Kidney epithelial cell (primary cell): ENCODE measurements at regions not wholly inside any gene's neighbourhood (a gene's known extent, or its start where the extent isn't known, plus 50 kb on each side); places are given as distances from the start of the nearest gene placed in this dataset.
A peak's percentile ranks its signal among the peaks of the same experiment; 100 is the strongest.

Experiments
- DNase-seq: peaks from one replicate; pipeline ENCODE4 v3.0.0-alpha.2; 2010; ENCODE audit warnings: low read depth
- H3K27me3 ChIP-seq: 2 replicates; pipeline ENCODE4 v1.6.0; 2011; ENCODE audit warnings: low read length; ENCODE audit not compliant: control insufficient read depth, insufficient read depth
- H3K36me3 ChIP-seq: 2 replicates; pipeline ENCODE4 v1.5.1; 2011; ENCODE audit warnings: low read length; ENCODE audit not compliant: control insufficient read depth, insufficient read depth
- H3K4me3 ChIP-seq: 2 replicates; pipeline ENCODE4 v1.5.1; 2011; ENCODE audit warnings: low read depth, mild to moderate bottlenecking, control low read depth, low read length
- TF ChIP-seq, protein P1 (sequence below): IDR thresholded peaks from 2 replicates; pipeline ENCODE4 v1.5.1; 2011; ENCODE audit warnings: mild to moderate bottlenecking, moderate library complexity, low read length, control low read depth, inconsistent platforms; ENCODE audit not compliant: insufficient read depth, poor library complexity, severe bottlenecking

DNA sequence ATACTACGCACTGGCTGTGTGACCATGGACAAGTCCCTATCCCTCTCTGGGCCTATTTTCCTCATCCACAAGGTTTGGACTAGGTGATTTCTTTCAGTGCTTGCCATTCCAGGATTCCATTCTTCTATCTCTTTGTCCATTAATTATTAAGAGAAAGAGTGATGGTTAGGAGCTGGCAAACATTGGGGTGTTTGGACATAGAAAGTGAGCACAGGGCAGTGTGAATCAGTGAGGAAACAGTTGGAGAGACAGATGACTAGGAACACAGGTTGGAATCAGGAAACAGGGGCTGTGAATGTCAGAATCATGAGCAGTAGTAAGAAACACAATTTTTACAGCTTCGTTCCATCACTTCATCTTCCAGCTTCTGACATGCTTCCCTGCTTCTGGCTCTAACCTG, 211.8 kb downstream of the INSC start:
- Histone ChIP-seq H3K27me3 (peaks cover 2% of the 10 kb centered on the region), H3K4me3 (no peak overlapping the region), H3K36me3 (no peaks in the 10 kb centered on the region)
- TF ChIP-seq, protein P1, sequence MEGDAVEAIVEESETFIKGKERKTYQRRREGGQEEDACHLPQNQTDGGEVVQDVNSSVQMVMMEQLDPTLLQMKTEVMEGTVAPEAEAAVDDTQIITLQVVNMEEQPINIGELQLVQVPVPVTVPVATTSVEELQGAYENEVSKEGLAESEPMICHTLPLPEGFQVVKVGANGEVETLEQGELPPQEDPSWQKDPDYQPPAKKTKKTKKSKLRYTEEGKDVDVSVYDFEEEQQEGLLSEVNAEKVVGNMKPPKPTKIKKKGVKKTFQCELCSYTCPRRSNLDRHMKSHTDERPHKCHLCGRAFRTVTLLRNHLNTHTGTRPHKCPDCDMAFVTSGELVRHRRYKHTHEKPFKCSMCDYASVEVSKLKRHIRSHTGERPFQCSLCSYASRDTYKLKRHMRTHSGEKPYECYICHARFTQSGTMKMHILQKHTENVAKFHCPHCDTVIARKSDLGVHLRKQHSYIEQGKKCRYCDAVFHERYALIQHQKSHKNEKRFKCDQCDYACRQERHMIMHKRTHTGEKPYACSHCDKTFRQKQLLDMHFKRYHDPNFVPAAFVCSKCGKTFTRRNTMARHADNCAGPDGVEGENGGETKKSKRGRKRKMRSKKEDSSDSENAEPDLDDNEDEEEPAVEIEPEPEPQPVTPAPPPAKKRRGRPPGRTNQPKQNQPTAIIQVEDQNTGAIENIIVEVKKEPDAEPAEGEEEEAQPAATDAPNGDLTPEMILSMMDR: no peak
- DNase-seq: no peak

DNA sequence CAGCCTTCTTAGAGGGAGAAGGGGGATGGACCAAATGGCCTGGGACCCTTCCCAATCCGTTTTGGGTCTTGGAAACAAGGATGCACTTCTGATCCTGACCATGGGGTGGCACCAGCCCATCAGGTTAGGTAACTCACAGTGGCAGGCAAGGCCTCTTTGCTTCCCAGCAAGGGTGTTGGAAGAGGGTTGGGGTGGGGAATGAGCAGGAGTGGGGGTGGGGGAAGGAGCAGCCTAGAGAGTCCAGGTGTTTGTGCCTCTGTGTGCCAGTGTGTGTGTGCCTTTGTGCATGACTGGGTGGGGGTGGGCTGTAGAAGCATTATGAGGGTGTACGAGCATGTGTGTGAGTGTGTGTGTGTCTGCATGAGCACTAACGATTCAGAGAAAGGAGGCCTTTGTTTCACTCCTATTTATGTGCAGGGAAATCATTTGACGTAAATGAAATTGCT, 213.1 kb downstream of the INSC start:
- Histone ChIP-seq H3K4me3 (no peak overlapping the region), H3K36me3 (no peaks in the 10 kb centered on the region), H3K27me3 (peaks cover 2% of the 10 kb centered on the region)
- TF ChIP-seq, protein P1: peak; percentile 95
- peak; percentile 14 for DNase-seq

DNA sequence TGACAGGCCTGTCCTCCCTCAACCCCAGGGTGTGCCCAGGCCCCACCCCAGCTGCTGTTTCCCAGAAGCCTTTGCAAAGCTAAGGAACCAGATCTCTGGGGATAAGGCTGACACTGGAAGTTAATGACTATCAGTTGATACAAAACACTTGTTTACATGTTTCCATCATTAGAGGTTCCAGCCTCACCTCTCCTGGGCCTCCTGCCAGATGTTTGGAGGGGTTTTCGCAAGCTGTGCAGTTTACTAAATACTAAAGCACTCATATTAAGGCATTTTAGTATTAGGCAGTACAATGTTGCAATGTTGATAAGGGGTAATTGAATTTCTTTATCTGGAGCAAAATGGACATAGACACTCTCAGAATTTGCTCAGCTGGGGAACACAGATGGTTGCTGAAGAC, 218.7 kb downstream of the INSC start:
- no peak overlapping the region for H3K4me3 ChIP-seq
- no peaks in the 10 kb centered on the region for H3K36me3 ChIP-seq
- H3K27me3 ChIP-seq: no peaks in the 10 kb centered on the region
- TF ChIP-seq, protein P1: no peak
- no peak for DNase-seq

DNA sequence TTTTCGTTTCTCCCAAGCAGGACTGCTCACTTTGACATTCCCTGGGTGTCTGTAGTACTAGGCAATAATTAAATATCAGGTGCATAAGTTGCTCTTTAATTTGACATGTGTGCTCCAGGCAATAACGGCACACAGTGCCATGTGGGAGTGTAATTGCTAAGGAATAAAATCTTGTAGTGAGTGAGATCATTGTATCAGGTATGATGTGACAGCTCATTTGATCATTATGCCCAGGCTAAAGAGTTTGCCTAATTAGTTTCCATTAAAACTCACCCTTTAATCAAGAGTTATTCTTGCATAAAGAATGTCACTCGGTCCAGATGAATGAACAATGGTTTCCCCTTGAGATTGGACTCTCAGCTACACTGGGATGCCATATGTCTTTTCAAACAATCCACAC, 220.0 kb downstream of the INSC start:
- Histone ChIP-seq H3K4me3 (no peak overlapping the region), H3K36me3 (no peaks in the 10 kb centered on the region), H3K27me3 (no peaks in the 10 kb centered on the region)
- TF ChIP-seq, protein P1: no peak
- no peak for DNase-seq

DNA sequence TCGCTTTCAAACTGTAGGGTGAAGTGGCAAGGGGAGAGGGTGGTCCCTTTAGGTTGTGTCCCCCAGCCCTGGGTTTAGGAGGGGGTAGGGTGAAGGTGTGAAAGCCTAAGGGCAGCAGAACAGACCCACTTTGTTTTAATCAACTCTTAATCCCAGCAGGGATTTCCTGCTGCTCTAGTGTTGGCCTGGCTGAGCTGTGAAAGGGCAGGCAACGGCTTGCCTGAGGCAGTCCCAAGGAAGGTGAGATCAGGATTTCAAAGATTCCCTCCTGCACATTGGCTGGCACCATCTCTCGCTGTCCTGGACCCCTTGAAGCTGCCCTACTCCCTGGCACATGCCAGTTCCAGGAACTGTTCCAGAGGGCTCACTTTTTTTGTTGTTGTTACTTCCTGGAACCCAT, 221.3 kb downstream of the INSC start:
- no peaks in the 10 kb centered on the region for H3K36me3 ChIP-seq
- no peak for DNase-seq
- no peaks in the 10 kb centered on the region for H3K27me3 ChIP-seq
- TF ChIP-seq, protein P1: no peak
- no peak overlapping the region for H3K4me3 ChIP-seq

DNA sequence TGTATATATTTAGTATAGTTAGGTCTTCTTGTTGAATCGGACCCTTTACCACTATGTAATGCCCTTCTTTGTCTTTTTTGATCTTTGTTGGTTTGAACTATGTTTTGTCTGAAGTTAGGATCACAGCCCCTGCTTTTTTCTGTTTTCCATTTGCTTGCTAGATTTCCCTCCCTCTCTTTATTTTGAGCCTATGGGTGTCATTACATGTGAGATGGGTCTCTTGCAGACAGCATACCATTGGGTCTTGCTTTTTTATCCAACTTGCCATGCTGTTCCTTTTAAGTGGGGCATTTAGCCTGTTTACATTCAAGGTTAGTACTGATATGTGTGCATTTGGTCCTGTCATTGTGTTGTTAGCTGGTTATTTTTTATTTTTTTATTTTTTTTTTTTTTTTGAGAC, 224.6 kb downstream of the INSC start:
- DNase-seq: no peak
- no peaks in the 10 kb centered on the region for H3K36me3 ChIP-seq
- H3K4me3 ChIP-seq: no peak overlapping the region
- TF ChIP-seq, protein P1: no peak
- H3K27me3 ChIP-seq: no peaks in the 10 kb centered on the region
